ENCODE measurements at regions not wholly inside any gene's neighbourhood (a gene's known extent, or its start where the extent isn't known, plus 50 kb on each side); places are given as distances from the start of the nearest gene placed in this dataset.

- TF ChIP-seq CTCF (IDR thresholded peaks at IDR 0.05; ENCODE audit: insufficient read depth, low read depth, low read length) (no peak), EZH2 (IDR thresholded peaks at IDR 0.05; ENCODE audit: insufficient read depth, low read length) (no peak)
Observed at GRCh38 chr5:155786108-155786507, 540.9 kb upstream of the SGCD start.

Measured in astrocyte (in vitro differentiated cells and primary cell).